ENCODE measurements at regions not wholly inside any gene's neighbourhood (a gene's known extent, or its start where the extent isn't known, plus 50 kb on each side); places are given as distances from the start of the nearest gene placed in this dataset.
A peak's percentile ranks its signal among the peaks of the same experiment; 100 is the strongest.
"Not testable (repeated sequence)": the region's sequence is repeated elsewhere in the genome, so short reads cannot be mapped to it uniquely, and the experiment has no call there.

DNA sequence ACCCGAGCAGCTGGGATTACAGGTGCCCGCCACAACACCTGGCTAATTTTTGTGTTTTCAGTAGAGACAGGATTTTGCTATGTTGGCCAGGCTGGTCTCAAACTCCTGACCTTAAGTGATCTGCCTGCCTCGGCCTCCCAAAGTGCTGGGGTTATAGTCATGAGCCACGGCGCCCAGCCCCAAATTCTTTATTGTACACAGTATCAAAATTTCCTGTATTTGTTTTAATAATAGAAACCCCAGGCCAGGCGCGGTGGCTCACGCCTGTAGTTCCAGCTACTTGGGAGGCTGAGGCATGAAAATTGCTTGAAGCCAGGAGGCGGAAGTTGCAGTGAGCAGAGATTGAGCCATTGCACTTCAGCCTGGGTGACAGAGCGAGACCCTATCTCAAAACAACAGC lies 266.3 kb upstream of the TPK1 start:
- DNase-seq (ENCODE audit: low spot score) = not testable (repeated sequence)

GRCh38 chr7:145092766-145093165 lies 256.9 kb upstream of the TPK1 start:
- no peak for DNase-seq (ENCODE audit: low spot score)

- no peak for DNase-seq (ENCODE audit: low spot score)
These were observed 252.4 kb upstream of the TPK1 start for GRCh38 chr7:145088111-145088745.

GRCh38 chr7:145082366-145083161 lies 246.7 kb upstream of the TPK1 start:
- DNase-seq (ENCODE audit: low spot score) = no peak

DNA sequence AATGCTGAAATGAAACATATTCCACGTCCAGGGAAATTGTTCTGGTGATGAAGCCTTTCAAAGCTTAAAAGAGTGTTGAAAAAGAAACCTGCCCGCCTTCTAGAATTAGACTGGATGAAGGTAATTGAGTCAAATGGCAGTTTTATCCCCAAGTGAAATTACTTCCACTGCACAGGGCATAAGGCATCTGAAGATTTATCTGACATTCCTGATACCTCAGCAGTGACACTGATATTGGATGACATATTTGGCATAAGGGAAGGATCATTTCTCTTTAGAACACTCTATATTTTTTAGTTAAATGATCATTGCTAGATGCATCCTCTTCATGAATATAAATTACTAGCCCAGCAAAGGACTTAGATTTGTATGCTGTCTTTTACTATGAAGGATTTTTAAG lies 229.6 kb upstream of the TPK1 start:
- no peak for DNase-seq (ENCODE audit: low spot score)

DNA sequence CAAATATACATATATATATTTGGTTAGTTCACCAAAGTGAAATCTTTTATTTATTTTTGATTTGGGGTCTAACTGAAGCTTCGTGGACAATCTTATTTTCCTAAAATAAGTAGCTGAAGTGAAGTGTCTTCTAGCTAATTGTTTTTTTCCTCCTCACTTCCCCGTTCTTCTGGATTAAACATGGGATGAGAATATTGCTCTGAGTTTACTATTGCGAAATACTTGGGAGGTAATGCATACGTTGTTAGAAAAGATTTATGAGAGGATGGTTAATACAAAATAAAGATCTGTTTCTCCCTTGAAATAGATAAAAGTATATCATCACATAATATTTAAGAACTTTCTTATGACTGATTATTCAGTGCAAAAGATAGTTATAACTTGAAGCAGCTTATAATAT lies 228.3 kb upstream of the TPK1 start:
- DNase-seq (ENCODE audit: low spot score) = no peak

DNA sequence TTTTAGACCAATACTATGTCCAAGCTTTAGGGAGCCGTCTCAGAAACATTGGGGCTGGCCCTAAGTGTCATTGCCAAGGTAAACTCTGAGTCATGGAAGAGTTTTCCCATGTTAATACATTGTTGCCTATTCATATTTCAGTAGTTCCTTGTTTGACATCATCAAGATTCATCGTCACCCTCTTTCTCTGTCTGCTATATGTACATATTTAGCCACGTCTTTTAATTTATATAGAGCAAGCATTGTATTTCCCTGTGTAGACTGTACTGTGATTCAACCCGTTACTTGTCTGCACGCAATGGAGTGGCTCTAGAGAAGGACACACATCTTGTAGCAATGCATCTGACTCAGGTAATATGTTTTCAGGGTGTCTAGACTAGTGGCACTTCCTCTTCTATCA lies 217.9 kb upstream of the TPK1 start:
- DNase-seq (ENCODE audit: low spot score) = no peak

- no peak for DNase-seq (ENCODE audit: low spot score)
These were observed 214.6 kb upstream of the TPK1 start for GRCh38 chr7:145050415-145050814.

DNA sequence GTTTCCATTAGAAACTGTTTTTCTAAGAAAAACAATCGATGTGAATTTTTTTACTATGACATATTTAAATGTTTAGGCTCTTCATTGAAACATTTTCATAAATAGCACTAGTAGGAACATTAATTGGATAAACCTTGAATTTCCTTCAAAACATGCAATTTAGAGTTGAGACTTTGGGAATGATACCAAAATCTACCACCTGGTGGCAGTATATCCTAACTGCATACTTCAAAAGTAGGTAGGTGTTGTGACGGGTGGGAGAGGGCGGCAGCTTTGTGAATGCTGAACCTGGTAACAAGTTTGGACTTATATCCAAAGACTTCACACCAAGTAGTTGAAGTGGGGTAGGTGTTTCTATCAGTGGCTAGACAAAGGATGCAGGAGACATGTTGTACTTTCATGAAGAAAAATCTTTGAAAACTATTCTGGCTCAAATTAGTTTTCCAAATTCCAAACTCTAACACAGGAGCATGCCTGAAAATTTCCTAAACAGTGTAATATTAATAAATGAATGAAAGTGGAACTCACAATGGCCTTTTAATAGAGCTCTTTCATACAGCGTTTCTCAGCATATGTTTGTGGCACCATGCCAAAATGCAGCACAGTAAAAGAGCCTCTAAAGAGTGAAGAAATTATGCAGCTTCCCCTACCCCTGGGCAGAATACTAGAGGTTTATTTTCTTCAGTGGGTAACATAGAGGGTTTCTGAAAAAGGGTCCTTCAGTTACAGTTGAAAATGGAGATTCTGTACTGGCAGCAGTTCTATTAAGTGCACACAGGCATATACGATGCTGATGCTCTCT lies 201.0 kb upstream of the TPK1 start:
- DNase-seq (ENCODE audit: low spot score) = peak; percentile 51

- DNase-seq (ENCODE audit: low spot score) = no peak
These were observed 195.3 kb upstream of the TPK1 start for GRCh38 chr7:145031162-145031561.

DNA sequence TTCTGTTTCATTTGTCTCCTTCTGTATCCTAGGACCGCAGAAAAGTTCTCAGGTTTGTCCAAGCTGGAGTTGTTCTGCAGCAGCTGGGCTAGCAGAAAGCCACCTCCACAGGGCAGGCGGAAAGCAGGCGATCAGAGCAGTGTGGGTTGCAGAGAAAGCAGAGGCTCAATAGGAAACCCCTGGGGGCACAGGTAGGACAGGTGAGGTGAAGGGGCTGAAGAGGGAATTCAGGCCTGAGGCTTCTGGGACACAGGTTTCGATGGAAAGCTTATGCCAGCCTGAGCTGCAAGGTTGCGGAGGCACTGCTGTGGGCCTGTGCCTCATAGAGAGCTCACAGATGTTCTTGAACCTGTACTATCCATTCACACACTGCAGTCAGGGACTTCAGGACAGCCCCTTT lies 194.9 kb upstream of the TPK1 start:
- DNase-seq (ENCODE audit: low spot score) = no peak

DNA sequence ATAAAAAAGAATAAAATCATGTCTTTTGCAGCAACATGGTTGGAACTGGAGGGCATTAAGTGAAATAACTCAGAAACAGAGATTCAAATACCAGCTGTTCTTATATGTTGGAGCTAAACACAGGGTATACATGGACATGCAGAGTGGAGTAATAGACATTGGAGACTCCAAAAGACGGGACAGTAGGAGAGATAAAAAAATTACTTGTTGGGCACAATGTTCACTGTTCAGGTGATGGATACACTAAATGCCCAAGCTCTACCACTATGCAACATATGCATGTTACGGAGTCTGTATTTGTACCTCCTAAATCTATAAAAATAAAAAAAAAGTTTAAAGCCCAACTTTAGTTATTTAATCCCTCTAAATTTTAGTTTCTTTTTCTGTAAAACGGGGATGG lies 184.6 kb upstream of the TPK1 start:
- DNase-seq (ENCODE audit: low spot score) = no peak

DNA sequence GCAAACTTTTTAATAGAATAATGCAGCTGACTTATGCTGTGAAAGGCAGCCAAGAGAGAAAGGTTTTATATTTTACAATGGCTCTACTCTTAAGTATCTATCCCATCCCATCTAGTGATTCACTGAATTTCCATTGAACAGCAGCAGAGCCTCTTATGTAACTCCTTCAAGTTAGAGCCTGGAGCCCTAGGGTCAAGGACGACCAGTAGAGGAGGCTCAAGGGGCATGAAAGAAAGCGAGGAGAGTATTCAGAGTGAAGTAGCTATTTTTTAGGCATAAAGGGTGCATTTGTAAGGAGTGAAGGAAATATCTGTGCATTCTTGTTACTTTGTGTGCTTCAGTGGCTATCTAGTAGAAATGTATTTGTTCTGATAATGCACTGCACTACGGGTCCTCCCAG lies 180.2 kb upstream of the TPK1 start:
- no peak for DNase-seq (ENCODE audit: low spot score)

- peak; percentile 14 for DNase-seq (ENCODE audit: low spot score)
These were observed 174.0 kb upstream of the TPK1 start for GRCh38 chr7:145009876-145010275.

DNA sequence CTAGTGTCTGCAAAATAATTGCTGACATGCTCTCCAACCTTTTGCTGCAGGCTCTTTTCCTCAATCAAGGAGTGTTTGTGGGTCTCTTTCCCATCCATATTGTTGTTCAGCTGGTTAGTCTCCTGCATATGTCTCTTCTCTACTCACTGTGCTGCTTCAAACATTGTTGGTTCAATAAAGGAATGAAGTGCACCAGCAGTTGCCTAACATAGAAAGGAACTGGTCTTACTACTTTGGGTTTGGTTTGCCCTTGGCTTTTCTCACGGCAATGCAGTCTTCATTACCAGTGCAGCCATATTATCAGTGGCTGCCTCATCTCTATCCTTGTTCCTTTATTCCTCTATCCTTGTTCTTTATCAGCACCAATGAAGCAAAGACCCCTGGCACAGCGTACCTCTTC lies 169.7 kb upstream of the TPK1 start:
- no peak for DNase-seq (ENCODE audit: low spot score)

DNA sequence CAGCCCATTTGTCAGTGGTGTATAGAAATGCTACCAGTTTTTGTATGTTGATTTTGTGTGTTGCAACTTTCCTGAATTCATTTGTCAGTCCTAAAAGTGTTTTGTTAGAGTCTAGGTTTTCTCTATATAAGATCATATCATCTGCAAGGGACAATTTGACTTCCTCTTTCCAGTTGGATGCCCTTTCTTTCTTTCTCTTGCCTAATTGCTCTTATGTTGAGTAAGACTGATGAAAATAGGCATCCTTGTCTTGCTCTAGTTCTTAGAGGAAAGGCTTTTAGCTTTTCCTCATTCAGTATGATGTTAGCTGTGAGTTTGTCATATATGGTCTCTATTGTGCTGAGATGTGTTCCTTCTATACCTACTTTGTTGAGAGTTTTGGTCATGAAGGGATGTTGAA lies 161.7 kb upstream of the TPK1 start:
- DNase-seq (ENCODE audit: low spot score) = no peak

- DNase-seq (ENCODE audit: low spot score) = no peak
These were observed 159.6 kb upstream of the TPK1 start for GRCh38 chr7:144995495-144995894.

DNA sequence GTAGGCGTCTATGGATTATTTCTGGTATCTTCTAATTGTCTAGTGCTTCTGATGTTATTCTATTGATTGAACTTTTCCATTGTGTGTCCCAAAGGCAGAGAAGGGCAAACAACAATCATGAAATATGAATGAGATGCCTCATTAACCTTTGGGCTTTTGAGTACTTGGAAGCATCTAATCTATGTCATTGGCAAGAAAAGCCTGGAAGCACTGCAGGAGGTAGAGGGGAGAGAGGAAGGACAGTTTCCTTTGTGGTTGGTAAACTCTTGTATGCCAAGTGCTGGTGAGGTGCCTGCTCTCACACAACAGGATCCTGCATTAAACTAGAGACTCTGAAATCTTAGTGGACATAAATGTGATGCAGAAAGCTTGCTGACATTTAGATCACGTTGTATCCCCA lies 155.2 kb upstream of the TPK1 start:
- no peak for DNase-seq (ENCODE audit: low spot score)

DNA sequence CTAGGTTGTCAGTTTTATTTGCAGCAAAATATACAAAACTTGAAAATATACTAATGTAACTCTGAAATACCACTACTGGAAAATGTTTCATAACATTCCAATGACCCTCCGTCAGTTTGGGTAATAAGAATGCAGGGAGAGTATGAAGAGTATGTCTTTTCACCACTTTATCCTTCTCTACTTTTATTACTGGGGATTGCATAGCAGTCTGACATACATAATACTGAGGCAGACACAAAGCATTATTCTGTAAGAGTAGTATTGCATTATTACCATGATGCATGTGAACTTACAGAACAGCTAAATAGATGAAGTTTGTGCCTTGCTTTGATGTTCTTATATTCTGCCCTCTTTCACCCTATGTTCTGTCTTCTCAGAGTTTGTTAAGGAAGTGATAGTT lies 151.8 kb upstream of the TPK1 start:
- no peak for DNase-seq (ENCODE audit: low spot score)

DNA sequence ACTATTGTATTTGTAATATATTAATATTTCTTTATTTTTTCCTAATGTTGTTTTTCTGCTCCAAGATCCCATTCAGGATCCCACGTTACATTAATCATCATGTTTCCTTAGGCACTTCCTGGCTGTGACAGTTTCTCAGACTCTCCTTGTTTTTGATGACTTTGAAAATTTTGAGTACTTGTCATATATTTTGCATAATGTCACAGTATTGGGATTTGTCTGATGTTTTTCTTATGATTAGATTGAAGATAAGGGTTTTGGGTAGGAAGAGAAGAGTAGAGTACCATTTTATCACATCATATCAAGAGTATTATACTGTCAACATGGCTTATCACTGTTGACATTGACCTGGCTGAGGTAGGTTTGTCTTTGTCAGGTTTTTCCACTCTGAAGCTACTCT lies 146.3 kb upstream of the TPK1 start:
- no peak for DNase-seq (ENCODE audit: low spot score)

DNA sequence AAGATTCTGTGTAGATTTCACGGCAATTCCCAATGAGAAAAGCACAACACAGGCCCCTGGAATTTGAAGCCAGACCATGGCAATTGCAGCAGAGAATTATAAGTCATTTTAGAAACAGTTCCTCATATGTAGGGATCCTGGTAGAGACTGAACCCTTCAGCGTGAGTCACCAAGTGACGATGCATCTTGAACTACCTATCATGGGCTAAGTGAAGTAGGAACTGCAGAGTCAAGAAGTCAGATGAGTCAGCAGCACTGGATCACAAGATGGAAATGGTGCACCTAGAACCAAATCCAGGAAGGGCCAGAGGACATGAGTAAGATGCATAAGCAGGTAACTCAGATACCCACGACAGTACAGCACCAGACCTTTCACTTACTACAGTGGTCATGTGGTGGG lies 140.0 kb upstream of the TPK1 start:
- DNase-seq (ENCODE audit: low spot score) = no peak

GRCh38 chr7:144969787-144970186 lies 133.9 kb upstream of the TPK1 start:
- DNase-seq (ENCODE audit: low spot score) = no peak

DNA sequence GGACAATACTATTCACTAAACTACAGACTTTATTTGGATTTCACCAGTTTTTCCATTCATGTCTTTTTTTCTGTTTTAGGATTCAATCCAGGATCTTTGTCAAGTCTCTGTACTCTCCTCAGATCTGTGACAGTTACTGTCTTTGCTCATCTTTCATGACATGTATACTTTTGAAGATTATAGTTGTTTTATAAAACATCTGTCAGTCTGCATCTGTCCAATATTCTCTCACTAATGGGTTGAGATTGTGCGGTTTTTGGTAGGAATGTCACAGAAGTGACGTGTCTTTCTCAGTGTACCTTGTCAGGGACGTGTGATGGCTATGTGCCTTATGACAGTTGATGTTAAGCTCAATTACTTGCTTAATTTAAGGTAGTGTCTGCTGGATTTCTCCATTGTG lies 124.9 kb upstream of the TPK1 start:
- no peak for DNase-seq (ENCODE audit: low spot score)
